ENCODE measurements at regions not wholly inside any gene's neighbourhood (a gene's known extent, or its start where the extent isn't known, plus 50 kb on each side); places are given as distances from the start of the nearest gene placed in this dataset.
A peak's percentile ranks its signal among the peaks of the same experiment; 100 is the strongest.

DNA sequence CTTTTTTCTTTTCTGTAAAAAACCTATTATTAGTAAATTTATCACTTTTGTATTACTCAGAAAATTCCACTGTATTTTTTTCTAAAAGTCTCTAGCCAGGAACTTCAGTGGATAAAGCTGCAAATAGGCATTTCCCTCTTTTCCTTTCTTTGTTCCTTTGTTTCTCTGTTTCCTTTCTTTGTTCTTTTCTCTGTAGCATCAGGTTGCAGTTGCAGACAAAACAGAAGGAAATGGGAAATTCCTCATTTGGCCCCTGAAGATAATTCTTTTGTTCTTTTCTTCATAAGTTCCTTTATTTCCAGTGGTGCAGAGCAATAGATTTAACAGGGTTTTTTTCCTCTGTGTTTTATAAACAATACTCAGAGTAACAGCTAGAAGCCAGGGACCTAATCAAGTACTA is 416.5 kb downstream of the TBL1XR1 start:
- TF ChIP-seq, protein P1, sequence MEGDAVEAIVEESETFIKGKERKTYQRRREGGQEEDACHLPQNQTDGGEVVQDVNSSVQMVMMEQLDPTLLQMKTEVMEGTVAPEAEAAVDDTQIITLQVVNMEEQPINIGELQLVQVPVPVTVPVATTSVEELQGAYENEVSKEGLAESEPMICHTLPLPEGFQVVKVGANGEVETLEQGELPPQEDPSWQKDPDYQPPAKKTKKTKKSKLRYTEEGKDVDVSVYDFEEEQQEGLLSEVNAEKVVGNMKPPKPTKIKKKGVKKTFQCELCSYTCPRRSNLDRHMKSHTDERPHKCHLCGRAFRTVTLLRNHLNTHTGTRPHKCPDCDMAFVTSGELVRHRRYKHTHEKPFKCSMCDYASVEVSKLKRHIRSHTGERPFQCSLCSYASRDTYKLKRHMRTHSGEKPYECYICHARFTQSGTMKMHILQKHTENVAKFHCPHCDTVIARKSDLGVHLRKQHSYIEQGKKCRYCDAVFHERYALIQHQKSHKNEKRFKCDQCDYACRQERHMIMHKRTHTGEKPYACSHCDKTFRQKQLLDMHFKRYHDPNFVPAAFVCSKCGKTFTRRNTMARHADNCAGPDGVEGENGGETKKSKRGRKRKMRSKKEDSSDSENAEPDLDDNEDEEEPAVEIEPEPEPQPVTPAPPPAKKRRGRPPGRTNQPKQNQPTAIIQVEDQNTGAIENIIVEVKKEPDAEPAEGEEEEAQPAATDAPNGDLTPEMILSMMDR (IDR thresholded peaks at IDR 0.05; ENCODE audit: low read depth, low read length) = no peak
- no peak overlapping the region for H3K4me3 ChIP-seq (ENCODE audit: low read depth, low read length)
- in situ Hi-C loops (cut with HindIII; ENCODE audit: low sequenced_read_pairs) = no loop called here
- DNase-seq (ENCODE audit: low read depth, low spot score) = no peak

- DNase-seq (ENCODE audit: low read depth, low spot score) = no peak
- in situ Hi-C loops (cut with HindIII; ENCODE audit: low sequenced_read_pairs) = no loop called here
- no peak overlapping the region for H3K4me3 ChIP-seq (ENCODE audit: low read depth, low read length)
- TF ChIP-seq, protein P1 (IDR thresholded peaks at IDR 0.05; ENCODE audit: low read depth, low read length) = no peak
Measured at GRCh38 chr3:176776622-176777175, 420.6 kb downstream of the TBL1XR1 start.

DNA sequence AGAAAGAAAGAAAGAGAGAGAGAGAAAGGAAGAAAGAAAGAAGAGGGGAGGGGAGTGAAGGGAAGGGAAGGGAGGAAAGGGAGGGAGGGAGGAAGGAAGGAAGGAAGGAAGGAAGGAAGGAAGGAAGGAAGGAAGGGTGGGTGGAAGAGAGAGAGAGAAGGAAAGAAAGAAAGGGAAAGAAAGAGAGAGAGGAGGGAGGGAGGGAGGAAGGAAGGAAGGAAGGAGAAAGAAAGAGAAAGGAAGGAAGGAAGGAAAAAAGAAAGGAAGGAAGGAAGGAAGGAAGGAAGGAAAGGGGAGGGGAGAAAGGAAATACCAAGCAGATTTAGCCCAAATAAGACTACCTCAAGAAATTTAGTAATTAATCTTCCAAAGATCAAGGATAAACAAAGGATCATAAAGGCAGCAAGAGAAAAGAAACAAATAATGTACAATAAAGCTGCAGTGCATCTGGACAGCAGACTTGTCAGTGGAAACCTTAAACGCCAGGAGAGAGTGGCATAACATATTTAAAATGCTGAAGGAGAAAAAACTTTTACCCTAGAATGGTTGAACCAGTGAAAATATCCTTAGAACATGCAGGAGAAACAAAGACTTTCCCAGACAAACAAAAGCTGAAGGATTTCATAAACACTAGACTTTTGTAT is 427.6 kb downstream of the TBL1XR1 start:
- TF ChIP-seq, protein P1 (IDR thresholded peaks at IDR 0.05; ENCODE audit: low read depth, low read length) = no peak
- no peak for DNase-seq (ENCODE audit: low read depth, low spot score)
- no peak overlapping the region for H3K4me3 ChIP-seq (ENCODE audit: low read depth, low read length)
- in situ Hi-C loops (cut with HindIII; ENCODE audit: low sequenced_read_pairs) = no loop called here

- peak; percentile 96 for DNase-seq (ENCODE audit: low read depth, low spot score)
- H3K4me3 ChIP-seq (ENCODE audit: low read depth, low read length) = no peak overlapping the region
- TF ChIP-seq, protein P1 (IDR thresholded peaks at IDR 0.05; ENCODE audit: low read depth, low read length) = no peak
- in situ Hi-C loops (cut with HindIII; ENCODE audit: low sequenced_read_pairs) = no loop called here
Measured at GRCh38 chr3:176767385-176767784, 429.9 kb downstream of the TBL1XR1 start.

- in situ Hi-C loops (cut with HindIII; ENCODE audit: low sequenced_read_pairs) = no loop called here
- H3K4me3 ChIP-seq (ENCODE audit: low read depth, low read length) = no peak overlapping the region
- TF ChIP-seq, protein P1 (IDR thresholded peaks at IDR 0.05; ENCODE audit: low read depth, low read length) = no peak
- DNase-seq (ENCODE audit: low read depth, low spot score) = no peak
Measured at GRCh38 chr3:176766862-176767261, 430.4 kb downstream of the TBL1XR1 start.

GRCh38 chr3:176765382-176765900 is 431.8 kb downstream of the TBL1XR1 start:
- in situ Hi-C loops (cut with HindIII; ENCODE audit: low sequenced_read_pairs) = no loop called here
- H3K4me3 ChIP-seq (ENCODE audit: low read depth, low read length) = no peak overlapping the region
- TF ChIP-seq, protein P1 (IDR thresholded peaks at IDR 0.05; ENCODE audit: low read depth, low read length) = no peak
- peak; percentile 22 for DNase-seq (ENCODE audit: low read depth, low spot score)
